ENCODE measurements at regions not wholly inside any gene's neighbourhood (a gene's known extent, or its start where the extent isn't known, plus 50 kb on each side); places are given as distances from the start of the nearest gene placed in this dataset.

DNA sequence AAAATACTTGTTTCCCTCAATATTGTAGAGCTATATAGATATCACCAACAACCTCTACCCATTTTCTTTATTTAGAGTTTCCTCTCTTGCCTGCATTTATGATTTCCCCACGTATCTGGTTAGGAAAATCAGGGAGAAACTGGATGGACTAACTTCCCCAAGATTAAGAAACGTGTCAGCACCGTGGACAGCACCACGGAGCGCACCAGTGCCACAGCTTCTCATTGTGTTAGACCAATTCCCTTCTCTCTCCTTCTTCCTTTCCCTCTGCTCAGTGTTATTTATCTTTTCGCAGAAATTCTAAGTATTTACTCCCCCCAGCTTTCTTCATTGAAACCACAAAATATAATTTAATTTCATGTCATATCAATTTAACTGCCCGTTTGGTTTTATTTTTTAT, 568.6 kb upstream of the BOD1L1 start:
- Histone ChIP-seq H3K27ac (no peak overlapping the region), H3K9me3 (no peaks in the 10 kb centered on the region), H3K4me1 (no peaks in the 10 kb centered on the region), H3K27me3 (no peaks in the 10 kb centered on the region), H3K4me3 (no peak overlapping the region), H3K36me3 (no peaks in the 10 kb centered on the region)
- DNase-seq (ENCODE audit: extremely low spot score in 2 of 2): no peak
- intact Hi-C loops (cut with DNase I): no loop called here
- no peak for TF ChIP-seq POLR2A (IDR thresholded peaks at IDR 0.05)
- no peak for TF ChIP-seq POLR2AphosphoS5 (IDR thresholded peaks at IDR 0.05; ENCODE audit: insufficient read depth in 1 of 2, low read depth in 1 of 2)
- TF ChIP-seq, protein P1, sequence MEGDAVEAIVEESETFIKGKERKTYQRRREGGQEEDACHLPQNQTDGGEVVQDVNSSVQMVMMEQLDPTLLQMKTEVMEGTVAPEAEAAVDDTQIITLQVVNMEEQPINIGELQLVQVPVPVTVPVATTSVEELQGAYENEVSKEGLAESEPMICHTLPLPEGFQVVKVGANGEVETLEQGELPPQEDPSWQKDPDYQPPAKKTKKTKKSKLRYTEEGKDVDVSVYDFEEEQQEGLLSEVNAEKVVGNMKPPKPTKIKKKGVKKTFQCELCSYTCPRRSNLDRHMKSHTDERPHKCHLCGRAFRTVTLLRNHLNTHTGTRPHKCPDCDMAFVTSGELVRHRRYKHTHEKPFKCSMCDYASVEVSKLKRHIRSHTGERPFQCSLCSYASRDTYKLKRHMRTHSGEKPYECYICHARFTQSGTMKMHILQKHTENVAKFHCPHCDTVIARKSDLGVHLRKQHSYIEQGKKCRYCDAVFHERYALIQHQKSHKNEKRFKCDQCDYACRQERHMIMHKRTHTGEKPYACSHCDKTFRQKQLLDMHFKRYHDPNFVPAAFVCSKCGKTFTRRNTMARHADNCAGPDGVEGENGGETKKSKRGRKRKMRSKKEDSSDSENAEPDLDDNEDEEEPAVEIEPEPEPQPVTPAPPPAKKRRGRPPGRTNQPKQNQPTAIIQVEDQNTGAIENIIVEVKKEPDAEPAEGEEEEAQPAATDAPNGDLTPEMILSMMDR (IDR thresholded peaks at IDR 0.05): no peak

GRCh38 chr4:14215116-14215770, 587.7 kb upstream of the BOD1L1 start:
- Histone ChIP-seq H3K4me1 (no peaks in the 10 kb centered on the region), H3K4me3 (no peak overlapping the region), H3K36me3 (no peaks in the 10 kb centered on the region), H3K27me3 (no peaks in the 10 kb centered on the region), H3K9me3 (no peaks in the 10 kb centered on the region), H3K27ac (no peak overlapping the region)
- intact Hi-C loops (cut with DNase I): no loop called here
- TF ChIP-seq POLR2AphosphoS5 (IDR thresholded peaks at IDR 0.05; ENCODE audit: insufficient read depth in 1 of 2, low read depth in 1 of 2) (no peak), POLR2A (IDR thresholded peaks at IDR 0.05) (no peak)
- TF ChIP-seq, protein P1 (IDR thresholded peaks at IDR 0.05): no peak
- DNase-seq (ENCODE audit: extremely low spot score in 2 of 2): no peak

DNA sequence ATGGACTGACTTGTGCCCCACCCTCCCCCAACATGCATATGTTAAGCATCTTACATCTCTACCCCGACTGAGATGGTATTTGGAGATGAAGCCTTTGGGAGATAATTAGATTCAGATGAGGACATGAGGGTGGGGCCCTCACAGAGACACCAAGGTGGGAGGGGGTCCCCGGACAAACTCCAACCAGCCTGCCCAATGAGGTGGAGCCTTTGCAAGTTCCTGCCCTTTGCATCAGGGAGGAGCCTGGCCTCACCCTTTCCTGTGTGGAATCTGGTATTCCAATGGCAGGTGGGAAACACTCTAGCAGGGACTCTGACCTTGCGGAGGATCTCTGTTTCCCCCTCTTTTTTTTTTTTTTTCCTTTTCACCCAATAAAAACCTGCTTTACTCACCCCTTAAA, 589.9 kb upstream of the BOD1L1 start:
- H3K27me3 ChIP-seq: no peaks in the 10 kb centered on the region
- no peak for DNase-seq (ENCODE audit: extremely low spot score in 2 of 2)
- H3K4me1 ChIP-seq: no peaks in the 10 kb centered on the region
- intact Hi-C loops (cut with DNase I): no loop called here
- no peak overlapping the region for H3K27ac ChIP-seq
- H3K9me3 ChIP-seq: no peaks in the 10 kb centered on the region
- no peak overlapping the region for H3K4me3 ChIP-seq
- TF ChIP-seq POLR2A (IDR thresholded peaks at IDR 0.05) (no peak), POLR2AphosphoS5 (IDR thresholded peaks at IDR 0.05; ENCODE audit: insufficient read depth in 1 of 2, low read depth in 1 of 2) (no peak)
- TF ChIP-seq, protein P1 (IDR thresholded peaks at IDR 0.05): no peak
- no peaks in the 10 kb centered on the region for H3K36me3 ChIP-seq

GRCh38 chr4:14218641-14219040, 591.1 kb upstream of the BOD1L1 start:
- Histone ChIP-seq H3K4me3 (no peak overlapping the region), H3K4me1 (no peaks in the 10 kb centered on the region), H3K27me3 (no peaks in the 10 kb centered on the region), H3K9me3 (no peaks in the 10 kb centered on the region), H3K27ac (no peak overlapping the region), H3K36me3 (no peaks in the 10 kb centered on the region)
- intact Hi-C loops (cut with DNase I): no loop called here
- no peak for DNase-seq (ENCODE audit: extremely low spot score in 2 of 2)
- TF ChIP-seq POLR2AphosphoS5 (IDR thresholded peaks at IDR 0.05; ENCODE audit: insufficient read depth in 1 of 2, low read depth in 1 of 2) (no peak), POLR2A (IDR thresholded peaks at IDR 0.05) (no peak)
- TF ChIP-seq, protein P1 (IDR thresholded peaks at IDR 0.05): no peak

DNA sequence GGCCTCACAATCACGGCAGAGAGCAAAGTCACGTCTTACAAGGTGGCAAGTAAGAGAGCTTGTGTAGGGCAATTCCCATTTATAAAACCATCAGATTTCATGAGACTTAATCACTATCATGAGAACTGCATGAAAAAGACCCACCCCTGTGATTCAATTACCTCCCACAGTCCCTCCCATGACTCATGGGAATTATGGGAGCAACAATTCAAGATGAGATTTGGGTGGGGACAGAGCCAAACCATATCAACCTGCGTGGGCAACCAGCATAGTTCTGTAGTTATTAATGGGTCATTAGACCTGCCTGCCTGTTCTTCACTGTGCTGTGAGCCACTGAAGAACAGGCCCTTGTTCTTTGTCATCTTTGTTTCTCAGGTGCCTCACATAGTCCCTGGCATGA, 593.7 kb upstream of the BOD1L1 start:
- intact Hi-C loops (cut with DNase I): no loop called here
- no peaks in the 10 kb centered on the region for H3K4me1 ChIP-seq
- no peak for DNase-seq (ENCODE audit: extremely low spot score in 2 of 2)
- no peak overlapping the region for H3K27ac ChIP-seq
- TF ChIP-seq POLR2A (IDR thresholded peaks at IDR 0.05) (no peak), POLR2AphosphoS5 (IDR thresholded peaks at IDR 0.05; ENCODE audit: insufficient read depth in 1 of 2, low read depth in 1 of 2) (no peak)
- TF ChIP-seq, protein P1 (IDR thresholded peaks at IDR 0.05): no peak
- no peaks in the 10 kb centered on the region for H3K9me3 ChIP-seq
- H3K27me3 ChIP-seq: no peaks in the 10 kb centered on the region
- H3K4me3 ChIP-seq: no peak overlapping the region
- no peaks in the 10 kb centered on the region for H3K36me3 ChIP-seq

Measured in vagina (tissue), 2 donors.